ENCODE measurements at regions not wholly inside any gene's neighbourhood (a gene's known extent, or its start where the extent isn't known, plus 50 kb on each side); places are given as distances from the start of the nearest gene placed in this dataset.
"Not testable (repeated sequence)": the region's sequence is repeated elsewhere in the genome, so short reads cannot be mapped to it uniquely, and the experiment has no call there.

- TF ChIP-seq POLR2A, CTCF, EP300, POLR2AphosphoS5 (IDR thresholded peaks at IDR 0.05): not testable (repeated sequence)
These were observed 452.1 kb downstream of the NR4A2 start for GRCh38 chr2:155880382-155880781.

All from gastroesophageal sphincter (tissue), 3 donors.